Activated CD4-positive, alpha-beta T cell treated with anti-CD3 and anti-CD28 coated beads for 36 hours (primary cell): ENCODE measurements at regions not wholly inside any gene's neighbourhood (a gene's known extent, or its start where the extent isn't known, plus 50 kb on each side); places are given as distances from the start of the nearest gene placed in this dataset.

Experiments used
- ATAC-seq: fragments of 200-7000 bp; cut with Tn5 transposase; one replicate; pipeline ENCODE4 v1.10.0; 2021; ENCODE audit warnings: mild to moderate bottlenecking, moderate library complexity
- CTCF ChIA-PET: fragments of 350-600 bp; sonication (Branson Sonifier 250); formaldehyde crosslinking; loops from one replicate; lab custom pipeline; 2021; ENCODE audit warnings: antibody characterized with exemption; lab: Charles Lee
- POLR2A ChIA-PET: fragments of 350-600 bp; sonication (Branson Sonifier 250); formaldehyde crosslinking; loops from one replicate; lab custom pipeline; 2021; ENCODE audit warnings: antibody characterized with exemption, inconsistent platforms; lab: Charles Lee
- DNase-seq: peaks from one replicate; pipeline ENCODE4 v3.0.0-alpha.2; 2020
- H3K27ac Mint-ChIP-seq: one replicate; pipeline ENCODE4 v1.8.0; 2021; ENCODE audit warnings: mixed read lengths
- H3K27me3 Mint-ChIP-seq: one replicate; pipeline ENCODE4 v1.8.0; 2021; ENCODE audit warnings: mixed read lengths
- H3K36me3 Mint-ChIP-seq: one replicate; pipeline ENCODE4 v1.8.0; 2021; ENCODE audit warnings: low read depth, mixed read lengths
- H3K4me1 Mint-ChIP-seq: one replicate; pipeline ENCODE4 v1.8.0; 2021; ENCODE audit warnings: mixed read lengths
- H3K4me3 Mint-ChIP-seq: one replicate; pipeline ENCODE4 v1.8.0; 2021; ENCODE audit warnings: mild to moderate bottlenecking, moderate library complexity, mixed read lengths
- H3K9me3 Mint-ChIP-seq: one replicate; pipeline ENCODE4 v1.8.0; 2021; ENCODE audit warnings: low read depth, mixed read lengths
- intact Hi-C, 2 experiments: fragments of 100-400 bp; cut with DNase I in 1 of 2; cut with micrococcal nuclease in 1 of 2; formaldehyde crosslinking; loops; one replicate each; pipeline versions ENCODE4 v1.14.2 to v1.15.1; 2022 to 2024; cut with DNase I, micrococcal nuclease

DNA sequence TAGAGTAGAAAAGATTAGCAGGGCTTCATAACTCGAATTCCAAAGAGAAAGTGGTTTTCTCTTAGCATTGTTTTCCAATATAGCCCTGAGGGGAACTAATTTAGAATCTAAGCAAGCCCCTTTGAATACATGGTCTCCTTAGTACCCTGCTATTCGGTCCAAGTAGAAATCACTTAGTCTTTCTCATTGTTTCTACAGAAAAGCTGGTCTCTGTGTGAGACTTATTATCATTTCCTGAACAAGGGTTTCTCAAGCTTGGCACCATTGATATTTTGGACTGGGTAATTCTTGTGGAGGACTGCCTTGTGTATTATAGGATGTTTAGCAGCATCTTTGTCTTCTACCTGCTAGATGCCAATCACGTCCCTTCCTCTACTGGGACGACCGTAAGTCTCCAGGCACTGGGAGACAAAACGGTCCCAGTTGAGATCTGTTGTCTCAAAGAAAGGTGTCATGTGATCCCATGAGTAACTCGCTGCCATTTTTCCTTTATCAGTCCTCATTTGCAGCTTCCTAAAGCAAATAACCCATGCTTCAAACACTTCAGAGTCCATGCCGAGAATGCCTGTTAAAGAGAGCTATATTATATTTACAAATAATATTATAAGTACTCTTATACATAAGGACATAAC is 230.7 kb upstream of the SLCO3A1 start:
- Mint-ChIP-seq H3K27me3 (peaks cover 10% of the 10 kb centered on the region), H3K4me1 (no peaks in the 10 kb centered on the region), H3K36me3 (no peaks in the 10 kb centered on the region), H3K9me3 (peaks cover 6% of the 10 kb centered on the region), H3K4me3 (no peak overlapping the region), H3K27ac (no peak overlapping the region)
- ChIA-PET CTCF (interaction anchor here (0.6 kb wide), 1 partner anchor 46 kb away, joined by 3 read pairs; no protein-coding TSS in a partner anchor), POLR2A (no interaction called here)
- ATAC-seq (no peak), DNase-seq (no peak)
- intact Hi-C loops: no loop called here

DNA sequence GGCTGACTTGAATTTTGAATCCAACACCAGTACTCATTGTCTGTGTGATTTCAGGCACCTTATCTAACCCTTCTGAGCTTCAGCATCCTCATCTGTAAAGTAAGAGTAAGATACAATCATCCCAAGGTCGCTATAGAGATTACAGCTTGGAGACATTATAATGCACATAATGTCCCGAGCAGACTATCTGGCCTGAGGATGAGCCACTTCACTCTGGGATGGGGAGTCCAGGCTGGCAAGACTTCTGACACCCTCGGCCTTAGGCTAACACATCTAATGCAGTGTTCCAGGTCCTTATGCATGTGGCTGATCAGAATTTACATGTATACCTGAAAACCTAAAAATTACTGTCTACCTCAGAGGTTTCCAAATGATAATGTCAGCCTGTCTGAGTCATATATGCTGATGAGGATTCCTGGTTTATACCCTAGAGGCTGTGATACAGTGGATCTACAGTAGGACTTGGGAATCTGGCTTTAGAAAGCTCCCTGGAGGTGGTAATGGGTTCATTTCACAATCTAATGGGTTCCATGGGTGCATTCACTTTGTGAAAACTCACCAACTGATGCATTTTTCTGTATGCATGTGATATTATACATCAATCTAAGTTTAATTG is 229.0 kb upstream of the SLCO3A1 start:
- Mint-ChIP-seq H3K4me1 (no peaks in the 10 kb centered on the region), H3K4me3 (no peak overlapping the region), H3K27ac (no peak overlapping the region), H3K27me3 (peaks cover 6% of the 10 kb centered on the region), H3K9me3 (no peaks in the 10 kb centered on the region), H3K36me3 (no peaks in the 10 kb centered on the region)
- intact Hi-C loops: no loop called here
- ATAC-seq: no peak
- ChIA-PET CTCF (interaction anchor here (0.6 kb wide), 1 partner anchor 186 kb away, joined by 3 read pairs; no protein-coding TSS in a partner anchor), POLR2A (no interaction called here)
- no peak for DNase-seq

DNA sequence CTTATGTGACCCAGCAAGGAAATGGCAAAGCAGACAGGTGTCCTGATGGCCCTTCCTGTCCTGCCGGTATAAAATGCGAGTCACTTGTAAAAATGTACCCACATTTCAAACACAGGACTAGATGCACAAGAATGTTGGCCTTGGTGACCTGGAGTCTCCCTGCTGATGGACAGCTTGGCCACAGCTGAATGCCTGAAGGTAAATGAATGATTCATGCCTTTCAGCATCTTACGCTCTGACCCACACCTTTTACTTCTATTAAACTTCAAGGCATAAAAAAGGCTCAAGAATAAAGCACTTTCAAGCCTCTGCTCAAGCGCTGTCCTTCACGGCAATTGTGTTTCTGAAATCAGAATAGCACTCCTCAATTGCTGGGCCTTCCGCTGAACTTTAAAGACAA is 228.0 kb upstream of the SLCO3A1 start:
- Mint-ChIP-seq H3K9me3 (no peaks in the 10 kb centered on the region), H3K4me1 (no peaks in the 10 kb centered on the region), H3K27me3 (no peaks in the 10 kb centered on the region), H3K27ac (no peak overlapping the region), H3K4me3 (no peak overlapping the region), H3K36me3 (no peaks in the 10 kb centered on the region)
- ChIA-PET CTCF (no interaction called here), POLR2A (no interaction called here)
- ATAC-seq: no peak
- intact Hi-C loops: no loop called here
- no peak for DNase-seq

DNA sequence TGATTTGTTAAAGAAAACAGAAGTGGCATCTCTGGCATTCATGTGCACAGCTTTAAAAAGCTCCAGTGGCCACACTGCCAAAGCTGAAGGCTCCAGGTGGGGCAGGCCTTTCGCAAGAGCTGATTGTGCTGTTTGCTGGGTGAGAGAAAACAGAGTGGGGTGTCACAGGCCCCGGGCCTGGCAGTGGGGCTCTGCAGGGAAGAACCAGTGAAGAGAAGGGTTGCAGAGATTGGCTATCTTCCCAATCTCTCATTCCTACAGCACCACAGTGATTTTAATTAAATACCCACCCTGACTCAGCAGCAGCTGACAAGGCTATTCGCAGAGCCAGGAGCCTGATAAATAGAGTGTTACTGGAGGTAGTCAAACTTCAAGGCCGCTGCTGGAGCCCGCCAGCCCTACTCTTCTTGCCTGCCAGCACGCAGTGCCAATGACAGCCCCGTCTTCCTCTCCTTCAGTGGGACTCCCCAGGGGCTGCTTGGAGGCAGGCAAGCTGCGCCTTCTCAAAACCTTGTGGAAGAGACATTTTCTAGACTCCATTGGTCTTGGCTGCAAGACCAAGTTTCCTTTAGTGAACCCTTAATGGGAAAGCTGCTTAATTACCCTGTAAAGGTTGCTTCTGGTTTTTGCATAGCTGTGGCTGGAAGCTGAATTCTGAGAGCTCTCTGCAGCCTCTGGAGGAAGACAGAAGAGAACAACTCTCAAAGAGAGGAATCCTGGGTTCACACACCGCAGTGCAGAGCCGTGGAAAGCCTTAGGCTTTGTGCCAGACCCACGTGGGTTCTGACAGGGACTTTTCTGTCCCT is 225.8 kb upstream of the SLCO3A1 start:
- Mint-ChIP-seq H3K36me3 (no peaks in the 10 kb centered on the region), H3K9me3 (no peaks in the 10 kb centered on the region), H3K4me1 (no peaks in the 10 kb centered on the region), H3K27me3 (no peaks in the 10 kb centered on the region), H3K4me3 (no peak overlapping the region), H3K27ac (no peak overlapping the region)
- intact Hi-C loops: no loop called here
- ATAC-seq (no peak), DNase-seq (no peak)
- ChIA-PET CTCF (interaction anchor here (1.1 kb wide), 1 partner anchor 24 kb away, joined by 4 read pairs; no protein-coding TSS in a partner anchor), POLR2A (interaction anchor here (0.5 kb wide), 2 partner anchors 421 to 644 kb away, joined by 3 to 5 read pairs; no protein-coding TSS in a partner anchor)

DNA sequence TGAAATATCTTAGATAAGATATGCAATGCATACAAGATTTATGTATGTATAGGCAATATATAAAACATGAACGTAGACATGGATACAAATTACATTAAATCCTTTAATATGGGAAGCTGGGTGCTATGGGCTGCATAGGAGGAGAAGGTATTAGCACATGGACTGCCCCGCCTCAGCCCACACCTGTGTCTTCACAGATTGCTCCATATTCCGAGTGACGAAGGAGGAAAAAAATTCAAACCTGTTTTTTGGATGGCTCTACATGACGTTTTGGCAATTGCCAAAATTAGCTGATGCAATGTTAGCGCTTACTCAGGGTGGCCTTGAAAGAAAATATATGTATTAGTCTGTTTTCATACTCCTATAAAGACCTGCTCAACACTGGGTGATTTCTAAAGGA is 223.4 kb upstream of the SLCO3A1 start:
- no peaks in the 10 kb centered on the region for H3K27me3 Mint-ChIP-seq
- CTCF ChIA-PET: no interaction called here
- no peak overlapping the region for H3K27ac Mint-ChIP-seq
- H3K4me1 Mint-ChIP-seq: no peaks in the 10 kb centered on the region
- H3K4me3 Mint-ChIP-seq: no peak overlapping the region
- POLR2A ChIA-PET: no interaction called here
- DNase-seq (no peak), ATAC-seq (no peak)
- no peaks in the 10 kb centered on the region for H3K36me3 Mint-ChIP-seq
- H3K9me3 Mint-ChIP-seq: no peaks in the 10 kb centered on the region
- intact Hi-C loops: no loop called here

DNA sequence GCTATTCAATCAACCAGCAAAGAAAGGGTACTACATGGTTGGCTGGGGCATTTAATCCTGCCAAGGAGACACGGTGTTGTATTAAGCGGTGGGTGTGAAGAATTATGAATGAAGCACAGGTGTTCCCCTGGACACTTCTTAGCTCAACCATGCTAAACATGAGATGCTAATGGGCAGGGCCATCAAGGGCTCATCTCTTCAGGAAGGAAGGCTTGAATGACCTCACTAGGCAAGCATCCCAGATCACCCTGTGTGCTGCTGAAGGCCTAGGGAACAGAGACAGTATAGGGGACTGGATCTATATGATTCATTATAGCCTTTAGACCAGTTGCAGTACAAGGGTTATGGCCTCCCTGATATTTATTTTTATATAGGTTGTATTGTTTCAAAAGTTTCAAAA is 221.3 kb upstream of the SLCO3A1 start:
- Mint-ChIP-seq H3K9me3 (peaks cover 4% of the 10 kb centered on the region), H3K4me1 (no peaks in the 10 kb centered on the region), H3K4me3 (no peak overlapping the region), H3K36me3 (no peaks in the 10 kb centered on the region), H3K27me3 (peaks cover 1% of the 10 kb centered on the region), H3K27ac (no peak overlapping the region)
- intact Hi-C loops: no loop called here
- ChIA-PET CTCF (interaction anchor here (1.0 kb wide), 1 partner anchor 360 kb away, joined by 4 read pairs; no protein-coding TSS in a partner anchor), POLR2A (no interaction called here)
- DNase-seq: no peak
- no peak for ATAC-seq

DNA sequence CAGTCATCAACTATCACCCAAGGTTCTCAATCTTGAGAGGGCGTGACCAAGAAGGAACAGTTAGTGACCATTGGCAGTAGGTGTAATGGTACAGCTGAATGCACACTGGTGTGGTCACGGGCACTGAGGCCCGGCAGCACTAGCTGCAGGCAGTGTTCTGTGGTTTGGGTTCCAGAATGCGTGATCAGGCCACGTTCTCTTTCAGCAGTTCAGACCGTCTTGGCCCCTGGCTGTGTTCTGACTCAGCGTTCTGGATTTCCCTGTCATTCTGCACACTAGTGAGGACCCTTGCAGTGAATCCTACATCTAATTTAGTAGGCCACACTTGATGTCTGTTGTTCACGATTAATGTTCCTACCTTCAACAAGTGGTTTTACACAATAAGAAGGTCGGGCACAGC is 220.5 kb upstream of the SLCO3A1 start:
- no peaks in the 10 kb centered on the region for H3K4me1 Mint-ChIP-seq
- peaks cover 1% of the 10 kb centered on the region for H3K27me3 Mint-ChIP-seq
- no peak overlapping the region for H3K4me3 Mint-ChIP-seq
- intact Hi-C loops: no loop called here
- no peak for DNase-seq
- ATAC-seq: no peak
- H3K36me3 Mint-ChIP-seq: no peaks in the 10 kb centered on the region
- no peak overlapping the region for H3K27ac Mint-ChIP-seq
- peaks cover 4% of the 10 kb centered on the region for H3K9me3 Mint-ChIP-seq
- POLR2A ChIA-PET: no interaction called here
- CTCF ChIA-PET: interaction anchor here (1.0 kb wide), 1 partner anchor 361 kb away, joined by 4 read pairs; no protein-coding TSS in a partner anchor

DNA sequence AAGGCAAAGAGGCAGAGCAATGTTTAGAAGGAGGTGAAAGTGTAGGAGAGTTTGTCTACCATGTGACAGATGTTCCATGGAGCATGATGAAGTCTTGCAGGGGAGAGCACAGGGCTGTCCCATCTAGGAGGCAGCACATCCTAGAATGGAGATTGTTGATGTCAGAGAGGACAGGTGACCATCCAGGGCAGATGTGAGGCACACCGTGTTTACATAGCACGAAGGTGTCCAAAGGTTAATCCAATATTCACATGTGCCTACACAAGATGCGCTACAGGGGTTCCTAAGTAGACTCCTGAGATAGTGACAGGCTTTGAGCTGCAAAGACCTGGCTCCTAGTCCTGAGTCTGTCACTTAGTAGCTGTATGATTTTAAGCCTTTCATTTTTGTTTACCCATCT is 219.3 kb upstream of the SLCO3A1 start:
- ChIA-PET CTCF (no interaction called here), POLR2A (no interaction called here)
- H3K27me3 Mint-ChIP-seq: peaks cover 1% of the 10 kb centered on the region
- H3K9me3 Mint-ChIP-seq: peaks cover 4% of the 10 kb centered on the region
- ATAC-seq (no peak), DNase-seq (no peak)
- no peak overlapping the region for H3K4me3 Mint-ChIP-seq
- no peaks in the 10 kb centered on the region for H3K36me3 Mint-ChIP-seq
- intact Hi-C loops: no loop called here
- no peaks in the 10 kb centered on the region for H3K4me1 Mint-ChIP-seq
- H3K27ac Mint-ChIP-seq: no peak overlapping the region

DNA sequence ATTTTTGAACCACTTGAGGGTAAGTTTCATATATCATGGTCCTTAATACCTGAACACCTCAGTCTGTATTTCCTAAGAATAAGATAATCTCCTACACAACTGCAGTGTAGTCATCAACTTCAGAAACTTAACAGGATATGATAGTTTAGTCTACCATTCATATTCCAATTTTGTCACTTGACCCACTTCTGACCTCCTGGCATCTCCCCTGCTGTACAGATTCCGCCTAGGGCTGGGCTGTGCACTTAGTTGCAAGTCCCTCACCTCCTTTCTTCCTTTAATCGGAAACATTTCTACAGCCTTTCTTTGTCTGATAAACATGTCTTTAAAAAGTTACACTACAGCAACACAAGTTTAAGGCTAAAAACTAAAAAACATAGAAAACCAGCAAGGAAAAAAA is 218.4 kb upstream of the SLCO3A1 start:
- ATAC-seq (no peak), DNase-seq (no peak)
- ChIA-PET POLR2A (no interaction called here), CTCF (no interaction called here)
- no peak overlapping the region for H3K4me3 Mint-ChIP-seq
- H3K9me3 Mint-ChIP-seq: peaks cover 5% of the 10 kb centered on the region
- H3K27me3 Mint-ChIP-seq: peaks cover 1% of the 10 kb centered on the region
- H3K36me3 Mint-ChIP-seq: no peaks in the 10 kb centered on the region
- intact Hi-C loops: no loop called here
- no peak overlapping the region for H3K27ac Mint-ChIP-seq
- H3K4me1 Mint-ChIP-seq: no peaks in the 10 kb centered on the region

DNA sequence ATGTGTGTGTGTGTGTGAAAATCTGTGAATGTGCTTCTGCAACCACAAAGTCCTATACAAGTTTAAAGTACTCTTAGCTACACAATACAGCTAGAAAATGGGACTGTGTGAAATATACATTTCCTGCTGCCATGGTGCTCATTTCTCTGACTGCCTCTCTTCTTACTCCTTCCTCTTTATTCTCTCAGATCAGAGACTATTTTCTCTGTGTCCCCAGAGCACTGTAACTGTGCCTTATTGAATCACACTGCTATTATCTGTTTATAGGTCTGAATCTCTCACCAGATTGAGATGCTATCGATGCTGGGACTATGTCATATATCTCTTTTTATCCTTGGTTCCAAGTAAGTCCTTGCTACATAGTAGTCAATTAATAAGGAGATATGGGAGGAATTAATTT is 217.9 kb upstream of the SLCO3A1 start:
- POLR2A ChIA-PET: no interaction called here

DNA sequence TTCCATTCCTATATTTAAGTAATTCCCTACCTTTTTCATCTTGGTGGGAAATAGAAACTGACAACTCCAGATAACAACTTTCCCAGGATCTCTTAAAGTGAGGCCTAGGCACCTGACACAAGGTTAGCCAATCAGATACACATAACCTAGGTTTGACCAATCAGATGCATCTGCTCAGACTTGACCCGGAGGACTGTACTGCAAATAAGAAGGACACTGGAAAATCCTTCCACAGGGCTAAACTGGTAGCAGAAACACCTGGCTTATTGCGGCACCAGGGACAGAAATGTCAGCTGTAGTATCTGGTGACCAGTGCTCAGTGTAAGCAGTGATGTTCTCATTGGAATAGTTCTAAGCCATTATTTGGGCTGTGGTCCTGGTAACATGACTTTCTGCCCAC is 204.5 kb upstream of the SLCO3A1 start:
- Mint-ChIP-seq H3K27me3 (peaks cover 6% of the 10 kb centered on the region), H3K27ac (no peak overlapping the region), H3K9me3 (no peaks in the 10 kb centered on the region), H3K4me1 (no peaks in the 10 kb centered on the region), H3K4me3 (no peak overlapping the region), H3K36me3 (no peaks in the 10 kb centered on the region)
- DNase-seq: no peak
- intact Hi-C loops: no loop called here
- ChIA-PET POLR2A (no interaction called here), CTCF (no interaction called here)
- ATAC-seq: no peak

More for the DNA sequence above, 217.9 kb upstream of the SLCO3A1 start:
- Mint-ChIP-seq H3K27me3 (peaks cover 1% of the 10 kb centered on the region), H3K27ac (no peak overlapping the region), H3K4me1 (no peaks in the 10 kb centered on the region), H3K36me3 (no peaks in the 10 kb centered on the region), H3K9me3 (peaks cover 7% of the 10 kb centered on the region), H3K4me3 (no peak overlapping the region)
- CTCF ChIA-PET: no interaction called here
- intact Hi-C loops: no loop called here
- ATAC-seq (no peak), DNase-seq (no peak)
